NB4 (cell line): ENCODE measurements at regions not wholly inside any gene's neighbourhood (a gene's known extent, or its start where the extent isn't known, plus 50 kb on each side); places are given as distances from the start of the nearest gene placed in this dataset.

ENCODE experiments used
- MYC ChIP-seq: IDR thresholded peaks from 2 replicates; pipeline ENCODE4 v1.6.1; 2011; ENCODE audit warnings: low read depth, low read length
- POLR2A ChIP-seq: IDR thresholded peaks from 2 replicates; pipeline ENCODE4 v1.6.1; 2011; ENCODE audit warnings: mild to moderate bottlenecking; ENCODE audit not compliant: insufficient read length; ENCODE audit errors: extremely low read depth
- TF ChIP-seq, protein P1 (sequence below): IDR thresholded peaks from one replicate; pipeline ENCODE4 v1.5.1; 2012; ENCODE audit warnings: low read depth, low read length
- TF ChIP-seq, protein P2 (sequence below): IDR thresholded peaks from 2 replicates; pipeline ENCODE4 v1.6.1; 2011; ENCODE audit warnings: low read depth, low read length

DNA sequence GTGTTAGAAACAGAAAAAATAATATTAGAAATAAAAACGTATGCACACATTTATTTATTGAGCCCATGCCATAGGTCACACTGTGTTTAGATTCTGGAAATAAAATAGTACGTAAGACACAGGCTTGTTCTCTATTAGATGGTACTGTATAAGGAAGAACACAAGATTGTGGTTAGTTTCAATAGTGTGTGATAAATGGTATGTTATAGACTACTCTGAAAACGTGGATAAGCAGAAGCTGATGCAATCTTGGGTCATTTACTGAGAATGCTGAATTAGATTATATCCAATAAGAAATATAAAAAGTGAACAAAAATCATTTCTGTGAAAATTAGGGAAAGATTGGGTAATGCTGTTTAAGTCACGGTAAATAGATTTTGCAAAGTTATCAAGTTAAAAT is 1456.4 kb upstream of the ACO1 start:
- TF ChIP-seq, protein P1, sequence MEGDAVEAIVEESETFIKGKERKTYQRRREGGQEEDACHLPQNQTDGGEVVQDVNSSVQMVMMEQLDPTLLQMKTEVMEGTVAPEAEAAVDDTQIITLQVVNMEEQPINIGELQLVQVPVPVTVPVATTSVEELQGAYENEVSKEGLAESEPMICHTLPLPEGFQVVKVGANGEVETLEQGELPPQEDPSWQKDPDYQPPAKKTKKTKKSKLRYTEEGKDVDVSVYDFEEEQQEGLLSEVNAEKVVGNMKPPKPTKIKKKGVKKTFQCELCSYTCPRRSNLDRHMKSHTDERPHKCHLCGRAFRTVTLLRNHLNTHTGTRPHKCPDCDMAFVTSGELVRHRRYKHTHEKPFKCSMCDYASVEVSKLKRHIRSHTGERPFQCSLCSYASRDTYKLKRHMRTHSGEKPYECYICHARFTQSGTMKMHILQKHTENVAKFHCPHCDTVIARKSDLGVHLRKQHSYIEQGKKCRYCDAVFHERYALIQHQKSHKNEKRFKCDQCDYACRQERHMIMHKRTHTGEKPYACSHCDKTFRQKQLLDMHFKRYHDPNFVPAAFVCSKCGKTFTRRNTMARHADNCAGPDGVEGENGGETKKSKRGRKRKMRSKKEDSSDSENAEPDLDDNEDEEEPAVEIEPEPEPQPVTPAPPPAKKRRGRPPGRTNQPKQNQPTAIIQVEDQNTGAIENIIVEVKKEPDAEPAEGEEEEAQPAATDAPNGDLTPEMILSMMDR, result no peak
- TF ChIP-seq POLR2A (no peak), MYC (no peak)
- TF ChIP-seq, protein P2, sequence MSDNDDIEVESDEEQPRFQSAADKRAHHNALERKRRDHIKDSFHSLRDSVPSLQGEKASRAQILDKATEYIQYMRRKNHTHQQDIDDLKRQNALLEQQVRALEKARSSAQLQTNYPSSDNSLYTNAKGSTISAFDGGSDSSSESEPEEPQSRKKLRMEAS, result no peak
